HepG2 (cell line): ENCODE measurements at regions not wholly inside any gene's neighbourhood (a gene's known extent, or its start where the extent isn't known, plus 50 kb on each side); places are given as distances from the start of the nearest gene placed in this dataset.

Experiments
- ATAC-seq: fragments of 200-7000 bp; cut with Tn5 transposase; 3 replicates; pipeline ENCODE4 v1.9.1; 2020; ENCODE audit warnings: mild to moderate bottlenecking, moderate library complexity
- BruUV-seq: library from RNA; stranded (reverse); fragments of 400-500 nt; replicated peaks from 2 replicates; lab custom pipeline; 2021; lab: Mats Ljungman, UMichigan
- CTCF ChIA-PET: fragments of 300-600 bp; formaldehyde crosslinking; extraction: SDS; loops from one replicate; lab custom pipeline; 2021; ENCODE audit warnings: low total read pairs, inconsistent platforms, low intra/inter-chr PET ratio; lab: Yijun Ruan, JAX
- POLR2A ChIA-PET: fragments of 350-600 bp; sonication (Branson Sonifier 250); formaldehyde crosslinking; loops from one replicate; lab custom pipeline; 2020; ENCODE audit warnings: antibody characterized with exemption, inconsistent platforms; lab: Yijun Ruan, JAX
- DNase-seq: peaks from one replicate; pipeline ENCODE4 v3.0.0-alpha.2; 2015; ENCODE audit warnings: low spot score
- FAIRE-seq: peaks from 3 replicates; lab custom pipeline; 2011; peaks lifted over from hg19 to GRCh38; lab: Jason Lieb, UNC
- H2AFZ ChIP-seq: one replicate; pipeline ENCODE4 v1.6.1; 2011; ENCODE audit warnings: low read length, inconsistent platforms
- H3K27ac ChIP-seq: fragments of 300-600 bp; 3 replicates; pipeline ENCODE4 v1.8.0; 2011; ENCODE audit warnings: mixed run types, mild to moderate bottlenecking, mixed read lengths, low read length, inconsistent platforms; ENCODE audit not compliant: insufficient read depth; ENCODE audit errors: extremely low read length
- H3K27me3 ChIP-seq, 2 experiments: fragments of 200-600 bp in 1 of 2; 2 replicates in 1 of 2; 3 replicates in 1 of 2; pipeline versions ENCODE4 v1.6.0 to v1.8.0; 2011; ENCODE audit warnings: low read length in 2 of 2, mild to moderate bottlenecking in 2 of 2, moderate library complexity in 2 of 2, inconsistent platforms in 1 of 2; ENCODE audit not compliant: insufficient read depth in 2 of 2, control insufficient read depth in 1 of 2
- H3K36me3 ChIP-seq, 2 experiments: fragments of 200-600 bp in 1 of 2; replicated peaks in 1 of 2; 2 replicates in 1 of 2; 3 replicates in 1 of 2; pipeline versions ENCODE4 v1.5.1 to v1.8.0; 2011; ENCODE audit warnings: low read length in 2 of 2, inconsistent platforms in 1 of 2; ENCODE audit not compliant: insufficient read depth in 2 of 2, control insufficient read depth in 1 of 2
- H3K4me1 ChIP-seq: 2 replicates; pipeline ENCODE4 v1.5.1; 2012; ENCODE audit warnings: low read length, inconsistent platforms; ENCODE audit not compliant: insufficient read depth
- H3K4me2 ChIP-seq: 2 replicates; pipeline ENCODE4 v1.6.0; 2011; ENCODE audit warnings: low read depth, low read length, inconsistent platforms
- H3K4me3 ChIP-seq, 3 experiments: fragments of 200-600 bp in 1 of 3; sonication (generic), shearing (Covaris generic) in 1 of 3; replicated peaks in 1 of 3; 2 replicates each; pipeline ENCODE4 v1.5.1; 2011 to 2016; ENCODE audit warnings: low read length in 3 of 3, inconsistent platforms in 2 of 3, low read depth in 2 of 3, mild to moderate bottlenecking in 2 of 3, control low read depth in 1 of 3, mixed read lengths in 1 of 3; ENCODE audit not compliant: insufficient read depth in 1 of 3
- H3K79me2 ChIP-seq: one replicate; pipeline ENCODE4 v1.6.1; 2011; ENCODE audit warnings: low read length, inconsistent platforms; ENCODE audit not compliant: insufficient read depth
- H3K9ac ChIP-seq: 2 replicates; pipeline ENCODE4 v1.6.0; 2011; ENCODE audit warnings: mild to moderate bottlenecking, low read depth, low read length, inconsistent platforms; ENCODE audit not compliant: insufficient read depth
- H3K9me3 ChIP-seq: 2 replicates; pipeline ENCODE4 v1.5.1; 2012; ENCODE audit warnings: mild to moderate bottlenecking, low read length
- H4K20me1 ChIP-seq: 2 replicates; pipeline ENCODE4 v1.6.0; 2011; ENCODE audit warnings: inconsistent platforms, mild to moderate bottlenecking, low read length, moderate library complexity; ENCODE audit not compliant: insufficient read depth
- CCAR2 ChIP-seq: fragments of 200-400 bp; formaldehyde crosslinking; optimal IDR thresholded peaks from 2 replicates; pipeline ENCODE3; 2018; ENCODE audit warnings: low read depth, mild to moderate bottlenecking, low read length, moderate library complexity
- HNRNPK ChIP-seq: fragments of 200-400 bp; formaldehyde crosslinking; IDR thresholded peaks from 2 replicates; pipeline ENCODE4 v1.6.1; 2018; ENCODE audit warnings: low read length, low read depth, moderate library complexity, mild to moderate bottlenecking; ENCODE audit not compliant: poor library complexity, severe bottlenecking
- JARID2 ChIP-seq: sonication (generic); formaldehyde crosslinking; IDR thresholded peaks from 2 replicates; pipeline ENCODE4 v1.8.1; 2023; ENCODE audit warnings: missing genetic modification reagents, inconsistent platforms; ENCODE audit not compliant: insufficient replicate concordance
- KDM2A ChIP-seq: sonication (generic); formaldehyde crosslinking; IDR thresholded peaks from 2 replicates; pipeline ENCODE4 v1.4.0; 2020; ENCODE audit warnings: low read depth, missing genetic modification reagents, borderline replicate concordance
- MBNL3 ChIP-seq: fragments of 250-450 bp; sonication (Bioruptor Pico); conservative IDR thresholded peaks from 2 replicates; pipeline ENCODE4 v1.8.0; 2022; ENCODE audit warnings: mild to moderate bottlenecking, inconsistent platforms
- MIER2 ChIP-seq: IDR thresholded peaks from 2 replicates; pipeline ENCODE4 v1.6.1; 2016; ENCODE audit warnings: missing biosample characterization, missing genetic modification reagents
- MXI1 ChIP-seq: IDR thresholded peaks from 3 replicates; pipeline ENCODE4 v1.6.1; 2012; ENCODE audit warnings: low read depth, low read length, inconsistent platforms, borderline replicate concordance
- NFYC ChIP-seq: IDR thresholded peaks from 2 replicates; pipeline ENCODE4 v1.6.1; 2016; ENCODE audit warnings: missing genetic modification reagents, missing compliant biosample characterization
- REPIN1 ChIP-seq: sonication (generic); formaldehyde crosslinking; IDR thresholded peaks from 2 replicates; pipeline ENCODE4 v1.8.0; 2022; ENCODE audit warnings: missing genetic modification reagents, low read depth, mild to moderate bottlenecking, borderline replicate concordance
- ZBTB4 ChIP-seq: sonication (generic); formaldehyde crosslinking; IDR thresholded peaks from 2 replicates; pipeline ENCODE4 v1.4.0; 2020; ENCODE audit warnings: missing genetic modification reagents, mild to moderate bottlenecking, borderline replicate concordance
- ZBTB42 ChIP-seq: sonication (generic); formaldehyde crosslinking; IDR thresholded peaks from 2 replicates; pipeline ENCODE4 v1.5.0; 2020; ENCODE audit warnings: mild to moderate bottlenecking, missing genetic modification reagents
- ZNF121 ChIP-seq: sonication (generic); formaldehyde crosslinking; IDR thresholded peaks from 2 replicates; pipeline ENCODE4 v1.5.0; 2020; ENCODE audit warnings: mild to moderate bottlenecking, missing genetic modification reagents
- ZNF30 ChIP-seq: sonication (generic); formaldehyde crosslinking; IDR thresholded peaks from 2 replicates; pipeline ENCODE4 v1.5.0; 2020; ENCODE audit warnings: mild to moderate bottlenecking, missing genetic modification reagents
- ZNF431 ChIP-seq: sonication (generic); formaldehyde crosslinking; IDR thresholded peaks from 2 replicates; pipeline ENCODE4 v1.9.0; 2022; ENCODE audit warnings: missing genetic modification reagents, low read depth, mild to moderate bottlenecking, borderline replicate concordance
- ZNF501 ChIP-seq: sonication (generic); formaldehyde crosslinking; IDR thresholded peaks from 2 replicates; pipeline ENCODE4 v1.5.1; 2020; ENCODE audit warnings: mild to moderate bottlenecking, moderate library complexity, missing genetic modification reagents
- ZNF557 ChIP-seq: sonication (generic); formaldehyde crosslinking; IDR thresholded peaks from 2 replicates; pipeline ENCODE4 v1.4.0; 2020; ENCODE audit warnings: missing genetic modification reagents
- ZNF772 ChIP-seq: sonication (generic); formaldehyde crosslinking; IDR thresholded peaks from 2 replicates; pipeline ENCODE4 v1.5.0; 2020; ENCODE audit warnings: mild to moderate bottlenecking, missing genetic modification reagents
- ZXDC ChIP-seq: sonication (generic); formaldehyde crosslinking; IDR thresholded peaks from 2 replicates; pipeline ENCODE4 v1.5.0; 2020; ENCODE audit warnings: mild to moderate bottlenecking, missing genetic modification reagents
- WGBS: methylation state at CpG from one replicate; pipeline ENCODE4 v1.1.6; 2017; ENCODE audit warnings: low lambda C conversion rate; 5-methylcytosine and 5-hydroxymethylcytosine counted together
- in situ Hi-C: cut with HindIII; loops from 2 replicates; pipeline ENCODE4 v1.10.0; 2017; ENCODE audit warnings: low pct_unique_long_range_greater_than_20kb; ENCODE audit not compliant: extremely low pct_ligation_motif_present
- intact Hi-C: fragments of 100-400 bp; cut with micrococcal nuclease; formaldehyde crosslinking; loops from one replicate; pipeline ENCODE4 v1.10.0; 2022; ENCODE audit not compliant: unreplicated experiment

GRCh38 chr20:55656231-55656775 lies 349.0 kb downstream of the CBLN4 start (continued):
- TF ChIP-seq ZNF431 (CRISPR knock-in tag) (no peak), ZNF772 (CRISPR knock-in tag) (no peak)

- ChIA-PET CTCF (no interaction called here), POLR2A (no interaction called here)
- peaks cover 98% of the 10 kb centered on the region for H3K9me3 ChIP-seq
- DNase-seq (no peak), ATAC-seq (no peak), FAIRE-seq (no peak)
- no peaks in the 10 kb centered on the region for H3K4me1 ChIP-seq
- no peak overlapping the region for H3K4me2 ChIP-seq
- BruUV-seq = no TSS peak
- H3K4me3 ChIP-seq = no peak overlapping the region
- H3K27ac ChIP-seq = no peak overlapping the region
- H2AFZ ChIP-seq = no peak overlapping the region
- H3K27me3 ChIP-seq = no peaks in the 10 kb centered on the region
- H4K20me1 ChIP-seq = no peaks in the 10 kb centered on the region
- in situ Hi-C loops (no loop called here), intact Hi-C loops (no loop called here)
- no peaks in the 10 kb centered on the region for H3K36me3 ChIP-seq
- H3K79me2 ChIP-seq = no peaks in the 10 kb centered on the region
- 13% methylated on average over 6 of the region's 6 CpGs for WGBS
- no peak overlapping the region for H3K9ac ChIP-seq
- TF ChIP-seq ZNF30 (CRISPR knock-in tag) = no peak
- no peak for TF ChIP-seq ZNF557
- no peak for TF ChIP-seq NFYC (CRISPR knock-in tag)
- no peak for TF ChIP-seq JARID2 (CRISPR knock-in tag)
- no peak for TF ChIP-seq KDM2A (CRISPR knock-in tag)
- TF ChIP-seq ZBTB42 (CRISPR knock-in tag) = no peak
- no peak for TF ChIP-seq ZNF121 (CRISPR knock-in tag)
- TF ChIP-seq MBNL3 (CRISPR knock-in tag) = no peak
- TF ChIP-seq ZBTB4 (CRISPR knock-in tag) = no peak
- no peak for TF ChIP-seq HNRNPK
- no peak for TF ChIP-seq CCAR2
- no peak for TF ChIP-seq MXI1
- TF ChIP-seq REPIN1 = no peak
- no peak for TF ChIP-seq ZXDC (CRISPR knock-in tag)
- no peak for TF ChIP-seq ZNF501 (CRISPR knock-in tag)
- no peak for TF ChIP-seq MIER2
Observed at GRCh38 chr20:55650657-55651360, 354.5 kb downstream of the CBLN4 start.
